Lower lobe of right lung (tissue), 2 donors: ENCODE measurements at regions not wholly inside any gene's neighbourhood (a gene's known extent, or its start where the extent isn't known, plus 50 kb on each side); places are given as distances from the start of the nearest gene placed in this dataset.
A peak's percentile ranks its signal among the peaks of the same experiment; 100 is the strongest.

Source experiments
- ATAC-seq, 2 donors: fragments of 200-7000 bp; cut with Tn5 transposase; one replicate each; pipeline ENCODE4 v1.9.1; 2020 to 2022; ENCODE audit warnings: mild to moderate bottlenecking in 2 of 2, moderate library complexity in 2 of 2
- DNase-seq: peaks from one replicate; pipeline ENCODE4 v3.0.0-alpha.2; 2020
- H3K27ac ChIP-seq: fragments of 200-600 bp; one replicate; pipeline ENCODE4 v1.8.0; 2022
- H3K27me3 ChIP-seq: fragments of 200-600 bp; one replicate; pipeline ENCODE4 v1.8.0; 2022; ENCODE audit warnings: low read depth
- H3K36me3 ChIP-seq: fragments of 200-600 bp; one replicate; pipeline ENCODE4 v1.8.0; 2022; ENCODE audit warnings: mild to moderate bottlenecking
- H3K4me1 ChIP-seq: fragments of 200-600 bp; one replicate; pipeline ENCODE4 v1.8.0; 2022
- H3K4me3 ChIP-seq: fragments of 200-600 bp; one replicate; pipeline ENCODE4 v1.8.0; 2022; ENCODE audit warnings: mild to moderate bottlenecking
- H3K9me3 ChIP-seq: fragments of 200-600 bp; one replicate; pipeline ENCODE4 v1.8.0; 2022
- intact Hi-C: fragments of 100-400 bp; cut with DNase I; formaldehyde crosslinking; loops from one replicate; pipeline ENCODE4 v1.11.0; 2022
- TF ChIP-seq, protein P1 (sequence below): fragments of 200-600 bp; IDR thresholded peaks from one replicate; pipeline ENCODE4 v1.8.0; 2022; ENCODE audit warnings: antibody characterized with exemption, mild to moderate bottlenecking
- donor health status: DM: no; HTN: yes; CAD: no; lungs with severe emphysema.

DNA sequence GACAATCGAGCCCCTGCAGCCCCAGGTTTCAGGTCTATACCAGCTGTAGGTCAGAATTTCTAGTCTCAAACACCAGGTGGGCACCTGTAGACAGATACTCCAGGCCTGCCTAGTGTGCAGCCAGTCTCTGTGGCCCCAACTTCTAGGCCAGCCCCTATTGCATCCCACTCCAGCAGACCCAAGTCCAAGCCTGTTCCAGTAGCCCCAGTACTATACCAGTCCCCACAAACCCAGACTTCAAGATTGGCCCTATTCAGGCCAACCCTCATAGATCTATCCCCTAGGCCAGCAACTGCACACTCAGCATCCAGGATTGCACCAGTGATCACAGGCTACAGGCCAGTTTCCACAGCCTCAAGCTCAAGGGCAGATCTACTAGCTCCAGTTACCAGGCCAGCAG, 344.0 kb downstream of the PYDC2 start:
- ATAC-seq (peak in 1 of 2 donors; percentile 38), DNase-seq (no peak)
- no peak overlapping the region for H3K27ac ChIP-seq
- H3K4me3 ChIP-seq: no peak overlapping the region
- TF ChIP-seq, protein P1, sequence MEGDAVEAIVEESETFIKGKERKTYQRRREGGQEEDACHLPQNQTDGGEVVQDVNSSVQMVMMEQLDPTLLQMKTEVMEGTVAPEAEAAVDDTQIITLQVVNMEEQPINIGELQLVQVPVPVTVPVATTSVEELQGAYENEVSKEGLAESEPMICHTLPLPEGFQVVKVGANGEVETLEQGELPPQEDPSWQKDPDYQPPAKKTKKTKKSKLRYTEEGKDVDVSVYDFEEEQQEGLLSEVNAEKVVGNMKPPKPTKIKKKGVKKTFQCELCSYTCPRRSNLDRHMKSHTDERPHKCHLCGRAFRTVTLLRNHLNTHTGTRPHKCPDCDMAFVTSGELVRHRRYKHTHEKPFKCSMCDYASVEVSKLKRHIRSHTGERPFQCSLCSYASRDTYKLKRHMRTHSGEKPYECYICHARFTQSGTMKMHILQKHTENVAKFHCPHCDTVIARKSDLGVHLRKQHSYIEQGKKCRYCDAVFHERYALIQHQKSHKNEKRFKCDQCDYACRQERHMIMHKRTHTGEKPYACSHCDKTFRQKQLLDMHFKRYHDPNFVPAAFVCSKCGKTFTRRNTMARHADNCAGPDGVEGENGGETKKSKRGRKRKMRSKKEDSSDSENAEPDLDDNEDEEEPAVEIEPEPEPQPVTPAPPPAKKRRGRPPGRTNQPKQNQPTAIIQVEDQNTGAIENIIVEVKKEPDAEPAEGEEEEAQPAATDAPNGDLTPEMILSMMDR: no peak
- H3K27me3 ChIP-seq: no peaks in the 10 kb centered on the region
- H3K9me3 ChIP-seq: peaks cover 31% of the 10 kb centered on the region
- no peaks in the 10 kb centered on the region for H3K4me1 ChIP-seq
- intact Hi-C loops: no loop called here
- no peaks in the 10 kb centered on the region for H3K36me3 ChIP-seq

DNA sequence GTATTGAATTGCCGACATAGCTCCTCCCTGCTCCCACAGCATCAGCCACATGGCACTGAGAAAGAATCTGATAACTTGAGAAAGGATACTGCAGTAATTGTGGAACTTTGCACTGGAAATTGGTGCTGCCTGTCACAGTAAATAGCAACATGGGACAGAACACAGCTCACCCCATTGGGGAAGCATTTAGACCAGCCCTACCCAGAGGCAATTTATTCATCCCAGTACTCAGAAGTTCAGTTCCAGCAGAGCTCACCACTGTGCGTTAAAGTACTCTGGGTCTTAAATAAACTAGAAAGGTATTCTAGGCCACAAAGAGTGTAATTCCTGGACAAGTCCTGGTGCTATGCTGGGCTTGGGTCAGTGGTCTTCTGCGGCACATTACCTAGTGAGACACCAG, 347.1 kb downstream of the PYDC2 start:
- TF ChIP-seq, protein P1: no peak
- no peak for ATAC-seq
- Histone ChIP-seq H3K36me3 (no peaks in the 10 kb centered on the region), H3K27ac (no peak overlapping the region), H3K27me3 (no peaks in the 10 kb centered on the region), H3K4me3 (no peak overlapping the region), H3K9me3 (peaks cover 15% of the 10 kb centered on the region), H3K4me1 (no peaks in the 10 kb centered on the region)
- DNase-seq: no peak
- intact Hi-C loops: no loop called here

DNA sequence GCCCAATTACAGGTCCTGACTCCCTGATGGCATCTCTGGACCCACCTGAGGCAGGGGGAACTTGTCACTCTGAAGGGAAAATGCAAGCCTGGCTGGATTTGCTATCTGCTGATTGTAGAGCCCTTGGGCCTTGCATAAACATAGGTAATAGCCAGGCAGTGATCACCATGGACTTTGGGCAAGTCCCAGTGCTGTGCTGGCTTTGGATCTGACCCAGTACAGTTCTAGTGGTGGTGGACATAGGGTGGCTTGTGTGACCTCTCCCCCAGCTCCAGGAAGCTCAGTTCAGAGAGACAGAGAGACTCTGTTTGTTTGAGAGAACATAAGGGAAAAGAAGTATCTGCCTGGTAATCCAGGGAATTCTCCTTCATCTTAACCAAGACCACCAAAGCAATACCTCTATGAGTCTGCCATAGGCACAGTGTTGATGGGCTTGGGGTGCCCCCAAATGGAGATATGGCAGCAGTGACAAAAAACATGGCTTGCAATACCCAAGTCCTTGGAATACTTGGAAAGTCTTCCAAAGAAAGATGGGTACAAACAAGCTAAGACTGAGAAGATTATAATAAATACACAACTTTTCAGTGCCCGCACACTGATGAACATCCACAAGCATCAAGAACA, 348.5 kb downstream of the PYDC2 start:
- intact Hi-C loops: no loop called here
- no peak for DNase-seq
- Histone ChIP-seq H3K4me3 (no peak overlapping the region), H3K9me3 (peaks cover 8% of the 10 kb centered on the region), H3K4me1 (no peaks in the 10 kb centered on the region), H3K36me3 (no peaks in the 10 kb centered on the region), H3K27ac (no peak overlapping the region), H3K27me3 (no peaks in the 10 kb centered on the region)
- TF ChIP-seq, protein P1: no peak
- no peak for ATAC-seq

DNA sequence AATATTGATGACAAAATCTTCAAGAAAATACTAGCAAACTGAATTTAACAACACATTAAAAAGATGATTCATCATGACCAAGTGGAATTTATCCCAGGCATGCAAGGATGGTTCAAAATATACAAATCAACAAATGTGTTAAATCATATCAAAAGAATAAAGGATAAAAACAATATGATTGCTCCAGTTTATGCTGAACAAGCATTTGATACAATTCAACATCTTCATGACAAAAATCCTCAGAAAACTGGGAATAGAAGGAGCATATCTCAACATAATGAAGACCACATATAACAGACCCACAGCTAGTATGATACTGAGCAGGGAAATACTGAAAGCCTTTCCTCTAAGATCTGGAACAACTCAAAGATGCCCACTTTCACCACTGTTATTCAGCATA, 352.3 kb downstream of the PYDC2 start:
- no peaks in the 10 kb centered on the region for H3K4me1 ChIP-seq
- ATAC-seq (no peak), DNase-seq (no peak)
- no peak overlapping the region for H3K4me3 ChIP-seq
- TF ChIP-seq, protein P1: no peak
- H3K9me3 ChIP-seq: peaks cover 8% of the 10 kb centered on the region
- H3K27me3 ChIP-seq: no peaks in the 10 kb centered on the region
- intact Hi-C loops: no loop called here
- H3K27ac ChIP-seq: no peak overlapping the region
- H3K36me3 ChIP-seq: no peaks in the 10 kb centered on the region

DNA sequence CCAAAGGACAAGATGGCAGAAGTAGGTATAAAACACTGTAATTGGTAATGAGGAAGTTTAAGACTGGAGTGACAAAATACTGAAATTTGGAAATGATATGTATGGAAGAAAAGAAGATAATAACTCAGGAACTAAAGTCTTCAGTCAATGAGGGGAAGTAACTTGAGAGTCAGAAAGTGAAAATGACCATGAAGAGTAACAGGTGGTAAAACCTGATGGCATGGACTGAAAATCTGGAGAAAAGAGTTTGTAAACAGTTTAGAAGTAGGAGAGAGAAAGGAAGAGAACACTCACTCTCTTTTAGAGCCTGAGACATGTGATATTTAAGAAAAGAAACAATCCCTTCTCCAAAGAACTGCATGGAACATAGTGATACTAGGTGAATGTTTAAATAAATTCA, 387.9 kb downstream of the PYDC2 start:
- no peaks in the 10 kb centered on the region for H3K27me3 ChIP-seq
- no peaks in the 10 kb centered on the region for H3K9me3 ChIP-seq
- no peak overlapping the region for H3K4me3 ChIP-seq
- no peak for ATAC-seq
- no peaks in the 10 kb centered on the region for H3K36me3 ChIP-seq
- H3K4me1 ChIP-seq: no peaks in the 10 kb centered on the region
- intact Hi-C loops: no loop called here
- DNase-seq: no peak
- no peak overlapping the region for H3K27ac ChIP-seq
- TF ChIP-seq, protein P1: no peak
